ENCODE measurements at regions not wholly inside any gene's neighbourhood (a gene's known extent, or its start where the extent isn't known, plus 50 kb on each side); places are given as distances from the start of the nearest gene placed in this dataset.

- Histone ChIP-seq H3K9ac (ENCODE audit: extremely low read depth, insufficient read length, low read length) (no peak overlapping the region), H3K4me2 (ENCODE audit: insufficient read depth, insufficient read length, low read length) (no peak overlapping the region), H2BK15ac (ENCODE audit: low read depth, low read length) (no peak overlapping the region), H3K18ac (ENCODE audit: insufficient read length, low read depth, low read length) (no peak overlapping the region), H2AK5ac (ENCODE audit: insufficient read length, low read length) (no peak overlapping the region), H3K14ac (ENCODE audit: insufficient read depth, low read length) (no peak overlapping the region), H3K23me2 (ENCODE audit: insufficient read length, low read depth, low read length, poor library complexity, severe bottlenecking) (no peaks in the 10 kb centered on the region), H2BK5ac (ENCODE audit: insufficient read length, low read length) (no peak overlapping the region), H3K23ac (ENCODE audit: insufficient read length, low read depth, low read length) (no peak overlapping the region), H3K4ac (ENCODE audit: low read depth, low read length) (no peak overlapping the region), H4K91ac (ENCODE audit: insufficient read length, low read depth, low read length) (no peak overlapping the region), H3K27ac (ENCODE audit: insufficient read length, low read depth, low read length) (no peak overlapping the region), H2AFZ (ENCODE audit: low read length) (no peak overlapping the region), H3K79me2 (ENCODE audit: insufficient read depth, low read length) (no peaks in the 10 kb centered on the region), H3T11ph (ENCODE audit: low read length) (no peak overlapping the region), H4K5ac (ENCODE audit: insufficient read length, low read depth, low read length) (no peak overlapping the region), H3K9me3 (ENCODE audit: control insufficient read depth, low read depth, low read length) (no peaks in the 10 kb centered on the region), H2BK12ac (ENCODE audit: insufficient read length, low read depth, low read length) (no peak overlapping the region), H2BK120ac (ENCODE audit: low read depth, low read length, poor library complexity, severe bottlenecking) (no peak overlapping the region), H3K27me3 (ENCODE audit: insufficient read depth, low read length) (no peaks in the 10 kb centered on the region), H3K56ac (ENCODE audit: insufficient read length, low read depth, low read length) (no peak overlapping the region), H3K4me1 (ENCODE audit: insufficient read depth, low read length) (no peaks in the 10 kb centered on the region), H4K20me1 (ENCODE audit: control insufficient read depth, insufficient read depth, insufficient read length) (no peaks in the 10 kb centered on the region), H4K8ac (replicated peaks; ENCODE audit: insufficient read length, low read depth, low read length) (no peak overlapping the region), H3K79me1 (ENCODE audit: insufficient read depth, low read depth, low read length, poor library complexity, severe bottlenecking) (no peaks in the 10 kb centered on the region), H2BK20ac (ENCODE audit: low read depth, low read length, poor library complexity, severe bottlenecking) (no peak overlapping the region)
- Mint-ChIP-seq H3K27me3 (ENCODE audit: low read depth) (no peaks in the 10 kb centered on the region), H3K36me3 (ENCODE audit: insufficient read depth in 1 of 3, low read depth in 3 of 3) (no peaks in the 10 kb centered on the region), H3K4me1 (peaks cover 3 to 8% of the 10 kb centered on the region in 2 experiments), H3K9me3 (no peaks in the 10 kb centered on the region), H3K4me3 (no peak overlapping the region), H3K27ac (no peak overlapping the region)
- DNase-seq, result no peak
- no peak for TF ChIP-seq CTCF (conservative IDR thresholded peaks at IDR 0.05)
- no CpG with 5 or more reads among the region's 2 CpGs for WGBS (ENCODE audit: extremely low coverage, insufficient read length, low lambda C conversion rate)
Observed at GRCh38 chr2:173741759-173742158, 223.4 kb downstream of the SP3 start.
